ENCODE measurements at regions not wholly inside any gene's neighbourhood (a gene's known extent, or its start where the extent isn't known, plus 50 kb on each side); places are given as distances from the start of the nearest gene placed in this dataset.

DNA sequence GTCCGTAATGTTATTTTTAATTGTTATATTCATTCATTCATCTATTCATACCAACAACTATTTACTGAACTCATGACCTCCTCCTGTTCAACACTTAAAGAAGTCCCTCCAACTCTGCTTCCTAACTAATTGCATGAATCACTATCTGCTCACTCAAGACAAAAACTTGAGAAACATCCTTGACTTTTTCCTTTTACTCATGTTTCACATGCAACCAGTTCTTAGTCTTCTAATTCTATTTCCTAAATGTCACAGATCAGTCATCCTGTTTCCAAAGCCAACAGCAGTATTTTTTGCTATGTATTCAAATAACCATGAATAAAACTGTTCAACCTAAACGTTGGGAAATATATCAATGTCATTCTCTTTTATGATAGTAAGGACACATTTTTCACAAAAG lies 124.6 kb upstream of the GBE1 start:
- Histone ChIP-seq H3K79me2 (ENCODE audit: insufficient read depth, low read length) (no peaks in the 10 kb centered on the region), H3K27ac (ENCODE audit: low read depth, low read length) (no peak overlapping the region), H3K4me3 (ENCODE audit: insufficient read depth, low read length, poor library complexity, severe bottlenecking) (no peak overlapping the region), H3K36me3 (ENCODE audit: low read length) (no peaks in the 10 kb centered on the region), H2AFZ (ENCODE audit: low read depth, low read length, severe bottlenecking) (no peak overlapping the region), H3K9ac (ENCODE audit: low read length) (no peak overlapping the region), H3K4me2 (ENCODE audit: low read depth, low read length, poor library complexity, severe bottlenecking) (no peak overlapping the region), H3K9me2 (replicated peaks; ENCODE audit: insufficient read depth, low read length) (no peaks in the 10 kb centered on the region), H4K20me1 (ENCODE audit: low read depth, low read length) (no peaks in the 10 kb centered on the region), H3K27me3 (ENCODE audit: low read length) (no peaks in the 10 kb centered on the region), H3K9me3 (ENCODE audit: insufficient read depth, low read length) (no peaks in the 10 kb centered on the region), H3F3A (ENCODE audit: insufficient read depth) (no peaks in the 10 kb centered on the region)
- TF ChIP-seq EZH2phosphoT487 (conservative IDR thresholded peaks at IDR 0.05; ENCODE audit: low read length), result no peak
- TF ChIP-seq, protein P1, sequence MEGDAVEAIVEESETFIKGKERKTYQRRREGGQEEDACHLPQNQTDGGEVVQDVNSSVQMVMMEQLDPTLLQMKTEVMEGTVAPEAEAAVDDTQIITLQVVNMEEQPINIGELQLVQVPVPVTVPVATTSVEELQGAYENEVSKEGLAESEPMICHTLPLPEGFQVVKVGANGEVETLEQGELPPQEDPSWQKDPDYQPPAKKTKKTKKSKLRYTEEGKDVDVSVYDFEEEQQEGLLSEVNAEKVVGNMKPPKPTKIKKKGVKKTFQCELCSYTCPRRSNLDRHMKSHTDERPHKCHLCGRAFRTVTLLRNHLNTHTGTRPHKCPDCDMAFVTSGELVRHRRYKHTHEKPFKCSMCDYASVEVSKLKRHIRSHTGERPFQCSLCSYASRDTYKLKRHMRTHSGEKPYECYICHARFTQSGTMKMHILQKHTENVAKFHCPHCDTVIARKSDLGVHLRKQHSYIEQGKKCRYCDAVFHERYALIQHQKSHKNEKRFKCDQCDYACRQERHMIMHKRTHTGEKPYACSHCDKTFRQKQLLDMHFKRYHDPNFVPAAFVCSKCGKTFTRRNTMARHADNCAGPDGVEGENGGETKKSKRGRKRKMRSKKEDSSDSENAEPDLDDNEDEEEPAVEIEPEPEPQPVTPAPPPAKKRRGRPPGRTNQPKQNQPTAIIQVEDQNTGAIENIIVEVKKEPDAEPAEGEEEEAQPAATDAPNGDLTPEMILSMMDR (IDR thresholded peaks at IDR 0.05; ENCODE audit: insufficient read depth, low read length, poor library complexity, severe bottlenecking), result no peak

DNA sequence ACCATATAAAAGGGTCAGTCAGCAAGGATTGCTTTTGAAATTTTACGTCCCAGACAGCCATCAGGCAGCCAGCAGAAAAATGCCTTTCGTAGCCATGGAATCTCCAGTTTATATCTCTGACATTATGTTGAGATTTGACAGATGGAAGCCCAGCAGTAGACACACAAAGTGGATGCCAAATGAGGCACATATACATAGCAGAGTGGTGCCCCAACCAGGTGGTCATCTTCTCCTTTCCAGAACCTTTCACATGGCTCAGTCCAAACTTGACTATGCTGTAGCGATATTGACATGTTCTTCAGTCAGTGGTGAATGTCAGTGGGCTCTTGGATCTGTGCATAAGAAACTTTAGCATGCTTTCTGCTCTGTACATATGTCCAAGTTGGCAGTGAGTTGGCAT lies 123.3 kb upstream of the GBE1 start:
- Histone ChIP-seq H3K27ac (ENCODE audit: low read depth, low read length) (no peak overlapping the region), H3K79me2 (ENCODE audit: insufficient read depth, low read length) (no peaks in the 10 kb centered on the region), H3K36me3 (ENCODE audit: low read length) (no peaks in the 10 kb centered on the region), H3K9me2 (replicated peaks; ENCODE audit: insufficient read depth, low read length) (no peaks in the 10 kb centered on the region), H3K9me3 (ENCODE audit: insufficient read depth, low read length) (no peaks in the 10 kb centered on the region), H3K9ac (ENCODE audit: low read length) (no peak overlapping the region), H3K4me2 (ENCODE audit: low read depth, low read length, poor library complexity, severe bottlenecking) (no peak overlapping the region), H2AFZ (ENCODE audit: low read depth, low read length, severe bottlenecking) (no peak overlapping the region), H3F3A (ENCODE audit: insufficient read depth) (no peaks in the 10 kb centered on the region), H3K27me3 (ENCODE audit: low read length) (no peaks in the 10 kb centered on the region), H4K20me1 (ENCODE audit: low read depth, low read length) (no peaks in the 10 kb centered on the region), H3K4me3 (ENCODE audit: insufficient read depth, low read length, poor library complexity, severe bottlenecking) (no peak overlapping the region)
- no peak for TF ChIP-seq EZH2phosphoT487 (conservative IDR thresholded peaks at IDR 0.05; ENCODE audit: low read length)
- TF ChIP-seq, protein P1 (IDR thresholded peaks at IDR 0.05; ENCODE audit: insufficient read depth, low read length, poor library complexity, severe bottlenecking), result no peak

DNA sequence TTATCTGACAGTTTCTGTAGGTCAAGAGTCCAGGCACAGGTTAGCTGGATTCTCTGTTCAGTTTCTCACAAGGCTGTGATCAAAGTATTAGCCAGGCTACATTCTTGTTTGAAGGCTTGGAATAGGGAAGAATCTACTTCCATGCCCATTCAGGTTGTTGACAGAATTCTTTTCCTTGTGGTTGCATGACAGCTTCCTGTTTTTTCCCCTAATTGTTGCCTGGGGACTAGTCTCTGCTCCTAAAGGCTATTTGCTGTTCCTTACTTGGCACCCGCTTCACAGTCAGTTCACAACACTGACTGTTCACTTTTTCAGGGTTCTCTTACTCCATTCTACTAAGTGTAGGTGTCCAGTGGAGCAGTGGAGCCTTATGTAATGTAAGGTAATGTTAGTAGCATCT lies 115.4 kb upstream of the GBE1 start:
- Histone ChIP-seq H2AFZ (ENCODE audit: low read depth, low read length, severe bottlenecking) (no peak overlapping the region), H4K20me1 (ENCODE audit: low read depth, low read length) (no peaks in the 10 kb centered on the region), H3K4me2 (ENCODE audit: low read depth, low read length, poor library complexity, severe bottlenecking) (no peak overlapping the region), H3K36me3 (ENCODE audit: low read length) (no peaks in the 10 kb centered on the region), H3K9me2 (replicated peaks; ENCODE audit: insufficient read depth, low read length) (no peaks in the 10 kb centered on the region), H3K27ac (ENCODE audit: low read depth, low read length) (no peak overlapping the region), H3K4me3 (ENCODE audit: insufficient read depth, low read length, poor library complexity, severe bottlenecking) (no peak overlapping the region), H3K9me3 (ENCODE audit: insufficient read depth, low read length) (no peaks in the 10 kb centered on the region), H3K79me2 (ENCODE audit: insufficient read depth, low read length) (no peaks in the 10 kb centered on the region), H3F3A (ENCODE audit: insufficient read depth) (no peaks in the 10 kb centered on the region), H3K9ac (ENCODE audit: low read length) (no peak overlapping the region), H3K27me3 (ENCODE audit: low read length) (no peaks in the 10 kb centered on the region)
- TF ChIP-seq, protein P1 (IDR thresholded peaks at IDR 0.05; ENCODE audit: insufficient read depth, low read length, poor library complexity, severe bottlenecking), result no peak
- no peak for TF ChIP-seq EZH2phosphoT487 (conservative IDR thresholded peaks at IDR 0.05; ENCODE audit: low read length)

DNA sequence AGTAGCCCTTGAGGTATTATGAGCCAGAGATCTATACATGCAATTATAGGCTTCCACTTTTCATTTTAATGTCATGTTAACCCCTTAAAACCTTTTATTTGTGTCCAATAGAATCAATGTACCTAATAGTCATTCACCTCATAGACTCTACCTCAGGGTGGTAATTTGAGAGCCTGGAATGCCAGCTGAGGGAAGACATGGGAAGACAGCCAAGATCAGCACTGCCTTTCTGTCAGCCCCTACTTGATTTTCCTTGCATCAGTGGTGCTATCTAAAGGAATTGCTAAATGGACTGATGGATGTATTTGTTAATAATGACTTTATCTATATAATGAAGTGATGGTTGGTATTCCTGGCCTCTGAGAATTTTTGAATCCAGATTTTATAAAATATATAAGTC lies 113.3 kb upstream of the GBE1 start:
- H3K9me2 ChIP-seq (replicated peaks; ENCODE audit: insufficient read depth, low read length), result no peaks in the 10 kb centered on the region

More for the DNA sequence above, 113.3 kb upstream of the GBE1 start:
- Histone ChIP-seq H3K9ac (ENCODE audit: low read length) (no peak overlapping the region), H3K79me2 (ENCODE audit: insufficient read depth, low read length) (no peaks in the 10 kb centered on the region), H3K4me2 (ENCODE audit: low read depth, low read length, poor library complexity, severe bottlenecking) (no peak overlapping the region), H3K27ac (ENCODE audit: low read depth, low read length) (no peak overlapping the region), H3K36me3 (ENCODE audit: low read length) (no peaks in the 10 kb centered on the region), H3K4me3 (ENCODE audit: insufficient read depth, low read length, poor library complexity, severe bottlenecking) (no peak overlapping the region), H3K9me3 (ENCODE audit: insufficient read depth, low read length) (no peaks in the 10 kb centered on the region), H3F3A (ENCODE audit: insufficient read depth) (no peaks in the 10 kb centered on the region), H3K27me3 (ENCODE audit: low read length) (no peaks in the 10 kb centered on the region), H2AFZ (ENCODE audit: low read depth, low read length, severe bottlenecking) (no peak overlapping the region), H4K20me1 (ENCODE audit: low read depth, low read length) (no peaks in the 10 kb centered on the region)
- TF ChIP-seq EZH2phosphoT487 (conservative IDR thresholded peaks at IDR 0.05; ENCODE audit: low read length), result no peak
- TF ChIP-seq, protein P1 (IDR thresholded peaks at IDR 0.05; ENCODE audit: insufficient read depth, low read length, poor library complexity, severe bottlenecking), result no peak

Measured in SU-DHL-6 (cell line).